ENCODE measurements at regions not wholly inside any gene's neighbourhood (a gene's known extent, or its start where the extent isn't known, plus 50 kb on each side); places are given as distances from the start of the nearest gene placed in this dataset.

GRCh38 chr12:132424811-132425210, 65.1 kb upstream of the FBRSL1 start:
- DNase-seq (ENCODE audit: low spot score), result no peak

DNA sequence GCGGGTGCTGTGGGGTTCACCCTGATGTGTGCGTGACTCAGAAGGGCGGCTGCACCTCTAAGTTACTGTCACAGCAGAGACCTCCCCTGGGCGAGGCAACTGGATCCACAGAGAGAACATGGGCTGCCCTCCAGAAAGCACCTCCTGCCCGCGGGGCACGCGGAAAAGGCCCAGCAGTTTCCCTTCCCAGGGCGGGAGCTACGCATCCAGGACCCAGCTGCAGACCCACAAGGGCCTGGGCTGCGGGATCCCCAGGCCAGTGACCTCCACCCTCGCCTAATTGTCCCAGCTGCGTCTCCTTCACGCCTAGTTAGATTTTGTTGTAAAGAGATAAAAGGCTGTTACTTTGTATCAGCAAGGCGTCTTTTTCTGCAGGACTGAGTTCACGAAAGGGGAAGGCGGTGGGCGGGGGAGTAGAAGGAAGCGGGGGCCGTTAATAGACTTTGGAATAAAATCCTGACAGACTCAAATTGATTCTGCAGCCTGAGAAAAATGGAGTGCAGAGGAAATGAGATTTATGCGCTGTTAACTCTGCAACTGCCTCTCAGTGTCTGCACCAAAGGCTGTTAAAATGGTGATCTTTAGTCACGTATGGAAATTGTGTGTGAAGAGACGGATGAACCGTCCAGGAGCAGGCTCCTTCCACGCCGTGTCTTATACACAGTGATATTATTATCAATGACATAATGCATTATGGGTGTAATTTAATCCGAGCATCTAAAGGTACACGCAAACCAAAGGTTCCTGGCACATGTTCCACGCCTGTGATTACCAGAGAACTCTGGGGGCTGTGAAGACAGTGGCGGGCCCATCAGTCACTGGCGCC, 65.9 kb upstream of the FBRSL1 start:
- no peak for DNase-seq (ENCODE audit: low spot score)

DNA sequence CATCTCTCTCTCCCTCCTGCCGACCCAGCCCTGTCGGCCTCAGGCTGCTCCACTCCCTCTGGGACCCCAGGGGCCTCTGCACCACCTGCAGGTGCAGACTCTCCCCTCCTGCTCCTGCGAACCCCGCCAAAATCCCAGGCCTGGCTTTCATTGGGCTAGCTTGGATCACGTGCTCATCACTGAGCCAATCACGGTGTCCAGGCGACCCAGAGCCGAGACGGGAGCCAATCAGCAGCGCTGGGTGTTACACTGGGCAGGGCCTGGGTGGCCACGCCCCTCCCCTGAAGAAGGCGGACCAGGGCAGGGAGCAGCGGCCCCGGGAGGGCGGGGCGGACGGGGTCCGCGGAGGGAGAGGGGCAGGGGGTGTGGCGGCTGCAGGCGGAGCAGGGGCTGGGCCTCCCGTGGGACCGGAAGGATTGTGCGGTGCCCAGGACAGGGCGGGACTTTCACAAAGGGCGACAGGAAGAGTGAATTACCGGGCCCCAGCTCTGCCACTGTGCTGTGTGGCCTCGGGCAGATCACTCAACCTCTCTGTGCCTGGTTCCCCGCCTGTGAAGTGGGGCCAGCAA, 66.6 kb upstream of the FBRSL1 start:
- DNase-seq (ENCODE audit: low spot score), result no peak

DNA sequence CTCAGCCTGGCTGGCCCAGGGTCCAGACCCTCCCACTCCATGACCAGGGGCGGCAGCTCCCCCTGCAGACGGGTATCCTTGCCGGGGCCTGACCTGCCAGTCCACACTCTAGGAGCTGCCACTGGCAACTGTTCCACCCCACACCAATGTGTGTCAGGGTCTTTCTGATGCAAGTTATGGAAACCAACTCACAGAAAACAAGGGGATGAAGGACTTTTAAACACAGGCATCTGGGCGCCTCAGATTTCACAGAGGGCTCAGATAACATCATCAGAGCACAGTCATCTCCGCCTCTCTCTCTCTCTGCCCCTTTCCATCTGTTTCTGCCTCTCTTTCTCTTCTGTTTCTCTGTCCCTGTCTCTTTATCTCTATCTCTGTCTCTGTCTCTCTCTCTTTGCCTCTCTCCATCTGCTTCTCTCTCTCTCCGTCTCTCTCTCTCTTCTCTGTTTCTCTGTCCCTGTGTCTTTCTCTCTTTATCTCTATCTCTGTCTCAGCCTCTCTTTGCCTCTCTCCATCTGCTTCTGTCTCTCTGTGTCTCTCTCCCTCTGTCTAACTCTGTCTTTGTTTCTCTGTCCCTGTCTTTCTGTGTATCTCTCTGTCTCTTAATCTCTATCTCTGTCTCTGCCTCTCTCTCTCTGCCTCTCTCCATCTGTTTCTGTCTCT, 67.4 kb upstream of the FBRSL1 start:
- DNase-seq (ENCODE audit: low spot score), result no peak

GRCh38 chr12:132422040-132422380, 67.9 kb upstream of the FBRSL1 start:
- DNase-seq (ENCODE audit: low spot score), result no peak

GRCh38 chr12:132419631-132420246, 70.2 kb upstream of the FBRSL1 start:
- DNase-seq (ENCODE audit: low spot score), result no peak

GRCh38 chr12:132418393-132418925, 71.5 kb upstream of the FBRSL1 start:
- no peak for DNase-seq (ENCODE audit: low spot score)

GRCh38 chr12:132417741-132418140, 72.2 kb upstream of the FBRSL1 start:
- DNase-seq (ENCODE audit: low spot score), result no peak

GRCh38 chr12:132416827-132417226, 73.1 kb upstream of the FBRSL1 start:
- DNase-seq (ENCODE audit: low spot score), result no peak

GRCh38 chr12:132416121-132416673, 73.8 kb upstream of the FBRSL1 start:
- DNase-seq (ENCODE audit: low spot score), result no peak

GRCh38 chr12:132415327-132416120, 74.4 kb upstream of the FBRSL1 start:
- no peak for DNase-seq (ENCODE audit: low spot score)

DNA sequence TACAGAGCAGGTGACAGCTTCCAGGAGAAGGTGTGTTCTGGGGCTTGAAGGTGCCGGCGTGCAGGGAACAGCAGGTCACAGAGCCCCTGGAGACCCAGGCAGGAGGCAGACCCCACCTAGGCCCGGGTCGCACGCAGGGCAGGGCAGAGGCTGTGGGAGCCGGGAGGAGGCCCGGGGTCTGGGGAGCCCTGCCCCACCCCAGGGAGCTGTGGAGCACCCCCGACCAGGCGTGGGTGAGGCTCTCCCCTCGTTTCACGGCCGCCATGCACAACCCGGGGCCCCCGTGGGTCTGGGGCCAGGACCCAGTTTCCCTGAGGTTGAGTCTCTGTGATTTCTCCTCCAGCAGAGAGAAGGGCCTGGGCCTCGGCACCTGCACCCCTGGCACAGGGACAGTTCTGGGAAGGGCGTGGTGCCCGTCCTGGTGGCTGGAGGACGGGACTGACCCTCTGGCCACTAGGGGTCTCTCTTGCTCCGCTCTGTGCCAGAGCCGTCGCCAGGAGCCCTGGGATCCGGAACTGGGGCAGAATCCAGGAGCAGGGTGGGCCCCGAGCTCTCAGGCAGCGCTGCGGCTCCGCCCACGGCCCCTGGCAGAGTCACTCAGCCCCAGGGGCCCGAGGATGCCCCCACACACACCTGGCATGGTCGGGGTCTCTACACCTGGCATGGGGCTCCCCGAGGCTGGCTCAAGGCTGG, 75.2 kb upstream of the FBRSL1 start:
- DNase-seq (ENCODE audit: low spot score), result peak; percentile 97

GRCh38 chr12:132413931-132414588, 75.9 kb upstream of the FBRSL1 start:
- DNase-seq (ENCODE audit: low spot score), result no peak

GRCh38 chr12:132411457-132411856, 78.5 kb upstream of the FBRSL1 start:
- no peak for DNase-seq (ENCODE audit: low spot score)

GRCh38 chr12:132410849-132411248, 79.1 kb upstream of the FBRSL1 start:
- DNase-seq (ENCODE audit: low spot score), result no peak

DNA sequence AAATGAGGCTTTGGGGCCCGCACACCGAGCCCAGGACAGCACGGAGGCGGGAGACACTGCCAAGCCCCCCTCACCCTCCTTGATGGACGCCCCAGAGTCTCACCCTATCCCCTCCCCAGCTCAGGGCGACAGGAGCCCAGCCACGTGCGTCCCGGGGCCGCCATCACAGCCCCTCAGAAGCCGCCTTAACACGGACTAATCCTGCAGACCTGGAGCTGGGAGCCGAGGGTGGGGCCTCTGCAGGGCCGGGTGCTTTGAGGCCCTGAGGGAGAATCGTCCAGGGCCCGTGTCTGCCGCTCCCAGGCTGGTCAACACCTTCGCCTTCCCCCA, 79.7 kb upstream of the FBRSL1 start:
- no peak for DNase-seq (ENCODE audit: low spot score)

DNA sequence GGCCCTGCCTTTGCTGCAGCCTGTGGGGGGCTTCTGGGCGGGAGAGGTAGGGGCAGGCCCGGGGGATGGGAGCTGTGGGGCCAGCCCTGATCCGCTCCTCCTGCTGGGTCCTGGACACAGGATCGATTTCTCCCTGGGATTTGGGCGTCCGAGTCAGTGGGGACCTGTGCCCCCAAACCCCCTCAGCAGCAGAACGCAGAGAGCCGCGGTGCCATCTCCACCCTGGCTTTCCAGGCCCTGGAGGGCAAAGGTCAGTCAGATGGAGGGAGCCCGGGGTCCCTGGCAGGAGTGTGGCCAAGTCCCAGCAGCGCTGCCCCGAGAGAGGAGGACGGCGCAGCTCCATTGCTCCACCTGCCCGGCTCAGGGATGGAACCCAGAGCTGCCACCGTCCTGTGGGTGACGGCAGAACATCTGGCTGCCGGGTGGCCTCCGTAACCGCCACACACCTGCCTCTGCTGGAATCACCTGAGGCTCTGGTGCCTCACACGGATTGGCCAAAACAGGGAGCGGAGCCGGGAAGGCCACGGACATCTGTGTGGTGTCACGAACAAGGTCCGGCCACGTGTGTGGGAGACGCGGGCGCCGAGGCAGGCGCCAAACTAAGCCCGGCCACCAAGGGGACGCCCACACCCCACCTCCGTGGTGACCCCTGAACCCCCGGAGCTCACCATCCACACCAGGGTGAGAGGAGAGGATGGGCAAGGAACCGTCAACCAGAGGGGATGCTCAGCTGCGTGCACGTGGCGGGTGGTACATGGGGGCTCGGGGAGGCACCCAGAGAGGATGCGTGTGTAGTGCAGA, 80.3 kb upstream of the FBRSL1 start:
- no peak for DNase-seq (ENCODE audit: low spot score)

DNA sequence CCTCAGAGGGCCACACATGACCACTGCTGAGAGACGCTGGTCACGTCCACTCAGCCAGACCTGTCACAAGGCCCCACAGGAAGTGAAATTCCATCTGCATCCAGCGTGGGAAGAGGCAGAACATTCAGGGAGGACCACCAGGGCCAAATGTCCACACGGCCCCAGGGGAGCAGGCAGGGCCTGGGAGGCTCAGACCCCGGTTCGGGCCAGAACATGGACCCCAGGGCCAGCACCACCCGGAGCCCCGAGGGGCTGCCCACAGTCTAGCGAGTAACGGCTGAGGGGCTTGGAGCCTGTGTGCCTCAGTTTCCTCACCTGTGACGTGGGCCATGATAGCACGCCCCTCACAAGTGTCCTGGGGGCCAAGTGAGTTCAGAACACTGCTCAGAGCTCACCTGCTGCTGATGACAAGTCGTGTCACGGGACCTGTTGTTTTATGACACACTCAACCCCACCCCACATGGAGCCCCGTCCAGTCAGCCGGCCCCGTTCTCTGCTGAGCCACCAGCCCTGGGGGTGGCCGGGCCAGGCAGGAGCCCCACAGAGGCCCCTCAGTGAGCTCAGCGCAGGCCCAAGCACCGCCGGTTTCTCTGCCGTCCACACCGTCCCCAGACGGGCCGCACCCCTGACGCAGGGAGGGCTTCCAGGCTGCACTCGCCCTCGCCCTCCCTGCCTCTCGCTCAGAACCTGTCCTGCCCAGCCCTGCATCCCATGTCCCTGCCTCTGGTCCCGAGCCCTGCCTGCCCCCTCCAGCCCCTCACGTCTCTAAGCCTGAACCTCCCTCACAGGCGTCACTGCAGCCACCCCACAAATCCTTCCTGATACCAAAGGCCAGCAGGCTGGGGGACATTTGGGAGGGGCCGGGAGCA, 79.5 kb upstream of the GALNT9 start:
- no peak for DNase-seq (ENCODE audit: low spot score)

GRCh38 chr12:132407992-132408391, 78.6 kb upstream of the GALNT9 start:
- DNase-seq (ENCODE audit: low spot score), result no peak

Measured in GM03348 (cell line).